Endothelial cell of umbilical vein (primary cell): ENCODE measurements at regions not wholly inside any gene's neighbourhood (a gene's known extent, or its start where the extent isn't known, plus 50 kb on each side); places are given as distances from the start of the nearest gene placed in this dataset.

Experiments used
- BruUV-seq: library from RNA; stranded (reverse); fragments of 400-500 nt; replicated peaks from 2 replicates; lab custom pipeline; 2021; lab: Mats Ljungman, UMichigan
- CTCF ChIA-PET: fragments of 300-600, 350-600 bp; sonication (Branson Sonifier 250); formaldehyde crosslinking; loops from one replicate; lab custom pipeline; 2021; ENCODE audit warnings: antibody characterized with exemption, inconsistent platforms; lab: Charles Lee
- POLR2A ChIA-PET: fragments of 300-600, 350-600 bp; sonication (Branson Sonifier 250); formaldehyde crosslinking; loops from one replicate; lab custom pipeline; 2021; ENCODE audit warnings: antibody characterized with exemption, inconsistent platforms; lab: Charles Lee
- DNase-seq: peaks from one replicate; pipeline ENCODE4 v3.0.0-alpha.2; 2011; ENCODE audit warnings: low read depth, low spot score
- FAIRE-seq: peaks from 2 replicates; lab custom pipeline; 2011; peaks lifted over from hg19 to GRCh38; lab: Jason Lieb, UNC
- H2AFZ ChIP-seq: 2 replicates; pipeline ENCODE4 v1.6.0; 2012; ENCODE audit warnings: low read depth, low read length, control low read depth, inconsistent platforms
- H3K27ac ChIP-seq: 2 replicates; pipeline ENCODE4 v1.5.1; 2011; ENCODE audit warnings: low read depth, mild to moderate bottlenecking, control low read depth, low read length, moderate library complexity; ENCODE audit not compliant: insufficient read depth
- H3K27me3 ChIP-seq, 2 experiments: 2 replicates each; pipeline versions ENCODE4 v1.6.0 to v1.6.1; 2011; ENCODE audit warnings: low read length in 2 of 2, mixed read lengths in 1 of 2; ENCODE audit not compliant: control insufficient read depth in 2 of 2, insufficient read depth in 2 of 2
- H3K36me3 ChIP-seq, 2 experiments: 2 replicates in 1 of 2; 3 replicates in 1 of 2; pipeline ENCODE4 v1.5.1; 2011; ENCODE audit warnings: low read length in 2 of 2, mild to moderate bottlenecking in 1 of 2, moderate library complexity in 1 of 2; ENCODE audit not compliant: control insufficient read depth in 2 of 2, insufficient read depth in 2 of 2; ENCODE audit errors: extremely low read depth in 1 of 2
- H3K4me1 ChIP-seq: 3 replicates; pipeline ENCODE4 v1.5.1; 2011; ENCODE audit warnings: mild to moderate bottlenecking, low read length; ENCODE audit not compliant: control insufficient read depth, insufficient read depth; ENCODE audit errors: extremely low read depth
- H3K4me2 ChIP-seq: 2 replicates; pipeline ENCODE4 v1.6.1; 2011; ENCODE audit warnings: low read length, control low read depth, mixed read lengths; ENCODE audit not compliant: insufficient read depth
- H3K4me3 ChIP-seq, 3 experiments: fragments of 200-600 bp in 1 of 3; sonication (generic), shearing (Covaris generic) in 1 of 3; replicated peaks in 1 of 3; 2 replicates each; pipeline ENCODE4 v1.5.1; 2011 to 2016; ENCODE audit warnings: control low read depth in 3 of 3, low read length in 3 of 3, mild to moderate bottlenecking in 2 of 3, inconsistent platforms in 1 of 3, low read depth in 1 of 3, moderate library complexity in 1 of 3; ENCODE audit not compliant: insufficient read depth in 1 of 3
- H3K79me2 ChIP-seq: 2 replicates; pipeline ENCODE4 v1.6.0; 2012; ENCODE audit warnings: low read length, inconsistent platforms; ENCODE audit not compliant: control insufficient read depth, insufficient read depth
- H3K9ac ChIP-seq: replicated peaks from 2 replicates; pipeline ENCODE3; 2011; ENCODE audit warnings: low read length, control low read depth; ENCODE audit not compliant: insufficient read depth; ENCODE audit errors: extremely low read depth
- H3K9me1 ChIP-seq: replicated peaks from 3 replicates; pipeline ENCODE4 v1.6.0; 2011; ENCODE audit warnings: mild to moderate bottlenecking, low read length; ENCODE audit not compliant: control insufficient read depth, insufficient read depth; ENCODE audit errors: extremely low read depth
- H3K9me3 ChIP-seq: replicated peaks from 2 replicates; pipeline ENCODE4 v1.5.1; 2012; ENCODE audit warnings: low read length, inconsistent platforms; ENCODE audit not compliant: control insufficient read depth, insufficient read depth
- H4K20me1 ChIP-seq: replicated peaks from 2 replicates; pipeline ENCODE3; 2011; ENCODE audit warnings: mild to moderate bottlenecking, low read length; ENCODE audit not compliant: control insufficient read depth, insufficient read depth; ENCODE audit errors: extremely low read depth
- EZH2 ChIP-seq: IDR thresholded peaks from 2 replicates; pipeline ENCODE4 v1.6.1; 2012; ENCODE audit warnings: borderline replicate concordance, low read depth, mild to moderate bottlenecking, moderate library complexity, low read length, inconsistent platforms; ENCODE audit not compliant: severe bottlenecking
- FOS ChIP-seq: IDR thresholded peaks from 2 replicates; pipeline ENCODE4 v1.6.1; 2011; ENCODE audit warnings: mild to moderate bottlenecking, low read length, moderate library complexity, borderline replicate concordance; ENCODE audit not compliant: insufficient read depth
- GATA2 ChIP-seq: IDR thresholded peaks from 2 replicates; pipeline ENCODE4 v1.7.0; 2011; ENCODE audit warnings: low read depth, mild to moderate bottlenecking, moderate library complexity, mixed read lengths, low read length; ENCODE audit not compliant: insufficient read length, insufficient read depth
- JUN ChIP-seq: IDR thresholded peaks from 2 replicates; pipeline ENCODE4 v1.6.1; 2011; ENCODE audit warnings: borderline replicate concordance, low read depth; ENCODE audit not compliant: insufficient read length, insufficient read depth
- MAX ChIP-seq: IDR thresholded peaks from 2 replicates; pipeline ENCODE4 v1.6.1; 2011; ENCODE audit not compliant: insufficient read depth, insufficient read length
- MYC ChIP-seq: IDR thresholded peaks from one replicate; pipeline ENCODE4 v1.6.1; 2011; ENCODE audit warnings: mild to moderate bottlenecking, low read depth, low read length
- POLR2A ChIP-seq: IDR thresholded peaks from 2 replicates; pipeline ENCODE4 v1.6.1; 2012; ENCODE audit warnings: low read depth, mild to moderate bottlenecking, control low read depth, low read length
- POLR2AphosphoS5 ChIP-seq: IDR thresholded peaks from 2 replicates; pipeline ENCODE4 v1.6.1; 2012; ENCODE audit warnings: low read depth, mild to moderate bottlenecking, control low read depth, low read length, moderate library complexity; ENCODE audit not compliant: insufficient read depth
- dilution Hi-C: fragments of 300-500 bp; cut with MboI; formaldehyde crosslinking; loops from one replicate; pipeline ENCODE4 v1.15.0; 2019; ENCODE audit warnings: low sequenced_read_pairs; ENCODE audit not compliant: extremely low pct_ligation_motif_present
- intact Hi-C: fragments of 100-400 bp; cut with micrococcal nuclease; formaldehyde crosslinking; loops from one replicate; pipeline ENCODE4 v1.10.0; 2022
- TF ChIP-seq, protein P1 (sequence below), 2 donors: IDR thresholded peaks; 1 replicate in 1 of 2; 2 replicates in 1 of 2; pipeline ENCODE4 v1.5.1; 2011; ENCODE audit warnings: low read length in 2 of 2, mild to moderate bottlenecking in 2 of 2, moderate library complexity in 2 of 2, control low read depth in 1 of 2, inconsistent platforms in 1 of 2, low read depth in 1 of 2; ENCODE audit not compliant: insufficient read depth in 1 of 2; ENCODE audit errors: extremely low read depth in 1 of 2

- BruUV-seq: no TSS peak
- Histone ChIP-seq H3K9ac (no peak overlapping the region), H3K9me1 (no peaks in the 10 kb centered on the region), H4K20me1 (no peaks in the 10 kb centered on the region), H3K4me2 (no peak overlapping the region), H3K4me1 (no peaks in the 10 kb centered on the region), H2AFZ (no peak overlapping the region), H3K9me3 (no peaks in the 10 kb centered on the region), H3K36me3 (no peaks in the 10 kb centered on the region), H3K27ac (no peak overlapping the region), H3K27me3 (no peaks in the 10 kb centered on the region), H3K79me2 (no peaks in the 10 kb centered on the region), H3K4me3 (no peak overlapping the region)
- DNase-seq (no peak), FAIRE-seq (no peak)
- POLR2A ChIA-PET: no interaction called here
- dilution Hi-C loops: no loop called here
- CTCF ChIA-PET: interaction anchor here (0.6 to 1.0 kb wide), 2 partner anchors 19 to 22 kb away, joined by 3 to 4 read pairs; no protein-coding TSS in a partner anchor
- intact Hi-C loops: no loop called here
- TF ChIP-seq GATA2: no peak
- TF ChIP-seq POLR2AphosphoS5: no peak
- TF ChIP-seq POLR2A: no peak
- TF ChIP-seq FOS: no peak
- TF ChIP-seq, protein P1, sequence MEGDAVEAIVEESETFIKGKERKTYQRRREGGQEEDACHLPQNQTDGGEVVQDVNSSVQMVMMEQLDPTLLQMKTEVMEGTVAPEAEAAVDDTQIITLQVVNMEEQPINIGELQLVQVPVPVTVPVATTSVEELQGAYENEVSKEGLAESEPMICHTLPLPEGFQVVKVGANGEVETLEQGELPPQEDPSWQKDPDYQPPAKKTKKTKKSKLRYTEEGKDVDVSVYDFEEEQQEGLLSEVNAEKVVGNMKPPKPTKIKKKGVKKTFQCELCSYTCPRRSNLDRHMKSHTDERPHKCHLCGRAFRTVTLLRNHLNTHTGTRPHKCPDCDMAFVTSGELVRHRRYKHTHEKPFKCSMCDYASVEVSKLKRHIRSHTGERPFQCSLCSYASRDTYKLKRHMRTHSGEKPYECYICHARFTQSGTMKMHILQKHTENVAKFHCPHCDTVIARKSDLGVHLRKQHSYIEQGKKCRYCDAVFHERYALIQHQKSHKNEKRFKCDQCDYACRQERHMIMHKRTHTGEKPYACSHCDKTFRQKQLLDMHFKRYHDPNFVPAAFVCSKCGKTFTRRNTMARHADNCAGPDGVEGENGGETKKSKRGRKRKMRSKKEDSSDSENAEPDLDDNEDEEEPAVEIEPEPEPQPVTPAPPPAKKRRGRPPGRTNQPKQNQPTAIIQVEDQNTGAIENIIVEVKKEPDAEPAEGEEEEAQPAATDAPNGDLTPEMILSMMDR (IDR thresholded peaks at IDR 0.05; ENCODE audit: extremely low read depth in 1 of 2, insufficient read depth in 1 of 2, low read depth in 1 of 2, low read length in 2 of 2): no peak
- no peak for TF ChIP-seq MAX
- TF ChIP-seq EZH2: no peak
- TF ChIP-seq MYC: no peak
- no peak for TF ChIP-seq JUN
Observed at GRCh38 chr1:88350648-88351047, 333.4 kb upstream of the PKN2 start.
